HL-60 (cell line): ENCODE measurements at regions not wholly inside any gene's neighbourhood (a gene's known extent, or its start where the extent isn't known, plus 50 kb on each side); places are given as distances from the start of the nearest gene placed in this dataset.

Experiments
- DNase-seq, 2 experiments: peaks; one replicate each; pipeline ENCODE4 v3.0.0-alpha.2; 2010 to 2020; ENCODE audit warnings: low read depth in 1 of 2, low spot score in 1 of 2
- H3K27ac ChIP-seq: fragments of 250-450 bp; sonication (Bioruptor Pico); replicated peaks from 2 replicates; pipeline ENCODE4 v1.5.1; 2020; ENCODE audit warnings: mild to moderate bottlenecking, moderate library complexity
- H3K27me3 ChIP-seq: fragments of 250-450 bp; sonication (Bioruptor Pico); 2 replicates; pipeline ENCODE4 v1.5.1; 2021; ENCODE audit warnings: mild to moderate bottlenecking, moderate library complexity; ENCODE audit not compliant: insufficient read depth, poor library complexity, severe bottlenecking
- H3K4me3 ChIP-seq: replicated peaks from 2 replicates; pipeline ENCODE4 v1.5.1; 2011; ENCODE audit warnings: mild to moderate bottlenecking, control low read depth, low read length; ENCODE audit not compliant: insufficient read depth
- CTCF ChIP-seq: IDR thresholded peaks from one replicate; pipeline ENCODE4 v1.5.1; 2011; ENCODE audit warnings: low read length, control low read depth, inconsistent platforms; ENCODE audit not compliant: insufficient read depth
- GABPA ChIP-seq: IDR thresholded peaks from 2 replicates; pipeline ENCODE4 v1.6.1; 2012; ENCODE audit warnings: low read depth
- POLR2AphosphoS5 ChIP-seq: IDR thresholded peaks from 2 replicates; pipeline ENCODE4 v1.6.1; 2012; ENCODE audit warnings: low read depth
- SPI1 ChIP-seq: IDR thresholded peaks from 2 replicates; pipeline ENCODE4 v1.6.1; 2012; ENCODE audit warnings: low read depth, mild to moderate bottlenecking, borderline replicate concordance
- TF ChIP-seq, protein P1 (sequence below): IDR thresholded peaks from 2 replicates; pipeline ENCODE4 v1.6.1; 2012; ENCODE audit warnings: low read depth; ENCODE audit not compliant: insufficient replicate concordance

- Histone ChIP-seq H3K27ac (no peak overlapping the region), H3K4me3 (no peak overlapping the region), H3K27me3 (no peaks in the 10 kb centered on the region)
- no peak for TF ChIP-seq GABPA
- TF ChIP-seq CTCF, result no peak
- TF ChIP-seq, protein P1, sequence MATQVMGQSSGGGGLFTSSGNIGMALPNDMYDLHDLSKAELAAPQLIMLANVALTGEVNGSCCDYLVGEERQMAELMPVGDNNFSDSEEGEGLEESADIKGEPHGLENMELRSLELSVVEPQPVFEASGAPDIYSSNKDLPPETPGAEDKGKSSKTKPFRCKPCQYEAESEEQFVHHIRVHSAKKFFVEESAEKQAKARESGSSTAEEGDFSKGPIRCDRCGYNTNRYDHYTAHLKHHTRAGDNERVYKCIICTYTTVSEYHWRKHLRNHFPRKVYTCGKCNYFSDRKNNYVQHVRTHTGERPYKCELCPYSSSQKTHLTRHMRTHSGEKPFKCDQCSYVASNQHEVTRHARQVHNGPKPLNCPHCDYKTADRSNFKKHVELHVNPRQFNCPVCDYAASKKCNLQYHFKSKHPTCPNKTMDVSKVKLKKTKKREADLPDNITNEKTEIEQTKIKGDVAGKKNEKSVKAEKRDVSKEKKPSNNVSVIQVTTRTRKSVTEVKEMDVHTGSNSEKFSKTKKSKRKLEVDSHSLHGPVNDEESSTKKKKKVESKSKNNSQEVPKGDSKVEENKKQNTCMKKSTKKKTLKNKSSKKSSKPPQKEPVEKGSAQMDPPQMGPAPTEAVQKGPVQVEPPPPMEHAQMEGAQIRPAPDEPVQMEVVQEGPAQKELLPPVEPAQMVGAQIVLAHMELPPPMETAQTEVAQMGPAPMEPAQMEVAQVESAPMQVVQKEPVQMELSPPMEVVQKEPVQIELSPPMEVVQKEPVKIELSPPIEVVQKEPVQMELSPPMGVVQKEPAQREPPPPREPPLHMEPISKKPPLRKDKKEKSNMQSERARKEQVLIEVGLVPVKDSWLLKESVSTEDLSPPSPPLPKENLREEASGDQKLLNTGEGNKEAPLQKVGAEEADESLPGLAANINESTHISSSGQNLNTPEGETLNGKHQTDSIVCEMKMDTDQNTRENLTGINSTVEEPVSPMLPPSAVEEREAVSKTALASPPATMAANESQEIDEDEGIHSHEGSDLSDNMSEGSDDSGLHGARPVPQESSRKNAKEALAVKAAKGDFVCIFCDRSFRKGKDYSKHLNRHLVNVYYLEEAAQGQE, result no peak
- TF ChIP-seq SPI1, result no peak
- TF ChIP-seq POLR2AphosphoS5, result no peak
- DNase-seq, result no peak
Measured at GRCh38 chr10:84571146-84571545, 242.8 kb downstream of the CCSER2 start.

DNA sequence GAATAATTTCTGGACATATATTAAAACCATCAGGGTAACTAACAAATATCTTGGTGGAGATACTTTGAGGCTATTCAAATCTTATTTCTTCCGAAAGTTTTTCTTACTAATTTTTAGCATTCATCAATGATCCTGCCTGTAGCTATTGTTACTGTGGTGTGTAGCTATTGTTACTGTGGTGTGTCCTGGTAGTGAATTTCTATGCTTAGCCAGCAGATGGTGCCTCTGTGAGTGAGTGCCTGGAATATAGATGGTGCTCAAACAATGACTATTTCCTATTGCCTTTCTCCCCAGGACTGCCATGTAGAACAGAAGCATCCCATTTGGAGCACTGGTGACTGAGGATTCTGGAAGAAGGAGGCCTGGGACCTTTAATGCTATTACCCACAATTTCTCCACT lies 245.7 kb downstream of the CCSER2 start:
- no peak for DNase-seq
- TF ChIP-seq GABPA (no peak), SPI1 (no peak), POLR2AphosphoS5 (no peak), CTCF (no peak)
- TF ChIP-seq, protein P1, result no peak
- Histone ChIP-seq H3K27me3 (no peaks in the 10 kb centered on the region), H3K4me3 (no peak overlapping the region), H3K27ac (no peak overlapping the region)

- no peak for TF ChIP-seq POLR2AphosphoS5
- TF ChIP-seq GABPA, result no peak
- TF ChIP-seq CTCF, result no peak
- TF ChIP-seq SPI1, result no peak
- TF ChIP-seq, protein P1, result no peak
- H3K27me3 ChIP-seq, result no peaks in the 10 kb centered on the region
Measured at GRCh38 chr10:84581976-84582375, 253.6 kb downstream of the CCSER2 start.

More at GRCh38 chr10:84581976-84582375, 253.6 kb downstream of the CCSER2 start:
- Histone ChIP-seq H3K27ac (no peak overlapping the region), H3K4me3 (no peak overlapping the region)
- no peak for DNase-seq
